ENCODE measurements at regions not wholly inside any gene's neighbourhood (a gene's known extent, or its start where the extent isn't known, plus 50 kb on each side); places are given as distances from the start of the nearest gene placed in this dataset.

DNA sequence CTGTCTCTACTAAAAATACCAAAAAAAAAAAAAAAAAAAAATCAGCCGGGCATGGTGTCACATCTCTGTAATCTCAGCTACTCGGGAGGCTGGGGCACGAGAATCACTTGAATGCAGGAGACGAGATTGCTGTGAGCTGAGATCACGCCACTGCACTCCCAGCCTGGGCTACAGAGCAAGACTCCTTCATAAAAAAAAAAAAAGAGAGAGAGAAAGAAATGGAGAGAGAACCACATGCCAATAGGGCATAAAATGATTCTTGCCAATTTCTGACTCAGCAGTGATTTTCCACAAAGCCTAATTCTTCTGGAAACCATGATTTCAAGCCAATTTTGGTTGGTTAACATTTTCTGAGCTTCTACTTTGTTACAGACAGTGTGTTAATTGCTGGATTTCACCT is 250.4 kb upstream of the SEL1L start:
- H3K4me3 ChIP-seq (ENCODE audit: low read depth, low read length), result no peak overlapping the region
- TF ChIP-seq, protein P1, sequence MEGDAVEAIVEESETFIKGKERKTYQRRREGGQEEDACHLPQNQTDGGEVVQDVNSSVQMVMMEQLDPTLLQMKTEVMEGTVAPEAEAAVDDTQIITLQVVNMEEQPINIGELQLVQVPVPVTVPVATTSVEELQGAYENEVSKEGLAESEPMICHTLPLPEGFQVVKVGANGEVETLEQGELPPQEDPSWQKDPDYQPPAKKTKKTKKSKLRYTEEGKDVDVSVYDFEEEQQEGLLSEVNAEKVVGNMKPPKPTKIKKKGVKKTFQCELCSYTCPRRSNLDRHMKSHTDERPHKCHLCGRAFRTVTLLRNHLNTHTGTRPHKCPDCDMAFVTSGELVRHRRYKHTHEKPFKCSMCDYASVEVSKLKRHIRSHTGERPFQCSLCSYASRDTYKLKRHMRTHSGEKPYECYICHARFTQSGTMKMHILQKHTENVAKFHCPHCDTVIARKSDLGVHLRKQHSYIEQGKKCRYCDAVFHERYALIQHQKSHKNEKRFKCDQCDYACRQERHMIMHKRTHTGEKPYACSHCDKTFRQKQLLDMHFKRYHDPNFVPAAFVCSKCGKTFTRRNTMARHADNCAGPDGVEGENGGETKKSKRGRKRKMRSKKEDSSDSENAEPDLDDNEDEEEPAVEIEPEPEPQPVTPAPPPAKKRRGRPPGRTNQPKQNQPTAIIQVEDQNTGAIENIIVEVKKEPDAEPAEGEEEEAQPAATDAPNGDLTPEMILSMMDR (IDR thresholded peaks at IDR 0.05; ENCODE audit: control insufficient read depth, extremely low read depth, insufficient read depth), result no peak
- DNase-seq (ENCODE audit: low read depth), result no peak

GRCh38 chr14:81797315-81797714 is 263.7 kb upstream of the SEL1L start:
- TF ChIP-seq, protein P1 (IDR thresholded peaks at IDR 0.05; ENCODE audit: control insufficient read depth, extremely low read depth, insufficient read depth), result no peak
- no peak overlapping the region for H3K4me3 ChIP-seq (ENCODE audit: low read depth, low read length)
- no peak for DNase-seq (ENCODE audit: low read depth)

- DNase-seq (ENCODE audit: low read depth), result no peak
- TF ChIP-seq, protein P1 (IDR thresholded peaks at IDR 0.05; ENCODE audit: control insufficient read depth, extremely low read depth, insufficient read depth), result no peak
- no peak overlapping the region for H3K4me3 ChIP-seq (ENCODE audit: low read depth, low read length)
Observed at GRCh38 chr14:81801921-81802320, 268.3 kb upstream of the SEL1L start.

GRCh38 chr14:81802341-81802740 is 268.7 kb upstream of the SEL1L start:
- TF ChIP-seq, protein P1 (IDR thresholded peaks at IDR 0.05; ENCODE audit: control insufficient read depth, extremely low read depth, insufficient read depth), result no peak
- no peak for DNase-seq (ENCODE audit: low read depth)
- no peak overlapping the region for H3K4me3 ChIP-seq (ENCODE audit: low read depth, low read length)

- DNase-seq (ENCODE audit: low read depth), result no peak
- H3K4me3 ChIP-seq (ENCODE audit: low read depth, low read length), result no peak overlapping the region
- TF ChIP-seq, protein P1 (IDR thresholded peaks at IDR 0.05; ENCODE audit: control insufficient read depth, extremely low read depth, insufficient read depth), result no peak
Observed at GRCh38 chr14:81805785-81806184, 272.1 kb upstream of the SEL1L start.

GRCh38 chr14:81811705-81812269 is 278.1 kb upstream of the SEL1L start:
- DNase-seq (ENCODE audit: low read depth), result no peak
- TF ChIP-seq, protein P1 (IDR thresholded peaks at IDR 0.05; ENCODE audit: control insufficient read depth, extremely low read depth, insufficient read depth), result no peak
- H3K4me3 ChIP-seq (ENCODE audit: low read depth, low read length), result no peak overlapping the region

GRCh38 chr14:81818271-81818670 is 284.6 kb upstream of the SEL1L start:
- TF ChIP-seq, protein P1 (IDR thresholded peaks at IDR 0.05; ENCODE audit: control insufficient read depth, extremely low read depth, insufficient read depth), result no peak
- DNase-seq (ENCODE audit: low read depth), result no peak
- no peak overlapping the region for H3K4me3 ChIP-seq (ENCODE audit: low read depth, low read length)

Measured in LNCaP clone FGC (cell line).